ENCODE measurements at regions not wholly inside any gene's neighbourhood (a gene's known extent, or its start where the extent isn't known, plus 50 kb on each side); places are given as distances from the start of the nearest gene placed in this dataset.

GRCh38 chr3:44093531-44093930, 148.2 kb upstream of the TOPAZ1 start:
- H3K27ac ChIP-seq = no peak overlapping the region
- no peak for TF ChIP-seq CTCF (conservative IDR thresholded peaks at IDR 0.05)

- TF ChIP-seq CTCF (conservative IDR thresholded peaks at IDR 0.05) = no peak
- no peak overlapping the region for H3K27ac ChIP-seq
Measured at GRCh38 chr3:44098656-44099415, 142.8 kb upstream of the TOPAZ1 start.

- H3K27ac ChIP-seq = no peak overlapping the region
- no peak for TF ChIP-seq CTCF (conservative IDR thresholded peaks at IDR 0.05)
Measured at GRCh38 chr3:44099566-44100297, 142.0 kb upstream of the TOPAZ1 start.

- no peak overlapping the region for H3K27ac ChIP-seq
- no peak for TF ChIP-seq CTCF (conservative IDR thresholded peaks at IDR 0.05)
Measured at GRCh38 chr3:44100298-44100695, 141.4 kb upstream of the TOPAZ1 start.

- TF ChIP-seq CTCF (conservative IDR thresholded peaks at IDR 0.05) = no peak
- no peak overlapping the region for H3K27ac ChIP-seq
Measured at GRCh38 chr3:44104043-44104442, 137.6 kb upstream of the TOPAZ1 start.

GRCh38 chr3:44104668-44105321, 136.9 kb upstream of the TOPAZ1 start:
- no peak for TF ChIP-seq CTCF (conservative IDR thresholded peaks at IDR 0.05)
- no peak overlapping the region for H3K27ac ChIP-seq

GRCh38 chr3:44105571-44105970, 136.1 kb upstream of the TOPAZ1 start:
- TF ChIP-seq CTCF (conservative IDR thresholded peaks at IDR 0.05) = no peak
- no peak overlapping the region for H3K27ac ChIP-seq
